AG10803 (cell line): ENCODE measurements at regions not wholly inside any gene's neighbourhood (a gene's known extent, or its start where the extent isn't known, plus 50 kb on each side); places are given as distances from the start of the nearest gene placed in this dataset.
"Not testable (repeated sequence)": the region's sequence is repeated elsewhere in the genome, so short reads cannot be mapped to it uniquely, and the experiment has no call there.

Experiments used
- DNase-seq: peaks from one replicate; pipeline ENCODE4 v3.0.0; 2010; ENCODE audit warnings: low read depth
- H3K4me3 ChIP-seq: 2 replicates; pipeline ENCODE4 v1.5.1; 2011; ENCODE audit warnings: mild to moderate bottlenecking, low read length, control low read depth
- CTCF ChIP-seq: conservative IDR thresholded peaks from 2 replicates; pipeline ENCODE4 v1.5.1; 2011; ENCODE audit warnings: mild to moderate bottlenecking, low read length, control low read depth, inconsistent platforms

DNA sequence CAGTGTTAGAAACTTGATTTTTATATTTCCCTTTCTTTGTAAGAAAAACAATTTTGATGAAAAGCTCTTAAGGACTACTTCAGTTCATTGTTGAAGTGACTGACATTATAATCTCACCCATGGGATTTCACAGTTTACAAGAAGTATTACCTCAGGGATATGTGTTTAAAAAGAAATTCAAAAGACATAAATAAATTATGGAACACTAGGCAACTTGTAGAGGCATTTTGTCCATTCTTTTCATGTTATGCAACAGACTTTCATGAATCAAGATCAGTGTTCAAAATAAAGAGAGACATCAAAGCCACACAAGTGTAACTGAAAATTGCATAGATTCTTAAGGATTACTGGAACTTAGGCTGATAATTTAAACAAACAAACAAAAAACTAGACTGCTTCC lies 196.8 kb upstream of the AGTR1 start:
- DNase-seq: peak; percentile 1
- H3K4me3 ChIP-seq: no peak overlapping the region
- no peak for TF ChIP-seq CTCF

- no peak for TF ChIP-seq CTCF
- DNase-seq: no peak
- no peak overlapping the region for H3K4me3 ChIP-seq
Observed at GRCh38 chr3:148510116-148510515, 187.6 kb upstream of the AGTR1 start.

DNA sequence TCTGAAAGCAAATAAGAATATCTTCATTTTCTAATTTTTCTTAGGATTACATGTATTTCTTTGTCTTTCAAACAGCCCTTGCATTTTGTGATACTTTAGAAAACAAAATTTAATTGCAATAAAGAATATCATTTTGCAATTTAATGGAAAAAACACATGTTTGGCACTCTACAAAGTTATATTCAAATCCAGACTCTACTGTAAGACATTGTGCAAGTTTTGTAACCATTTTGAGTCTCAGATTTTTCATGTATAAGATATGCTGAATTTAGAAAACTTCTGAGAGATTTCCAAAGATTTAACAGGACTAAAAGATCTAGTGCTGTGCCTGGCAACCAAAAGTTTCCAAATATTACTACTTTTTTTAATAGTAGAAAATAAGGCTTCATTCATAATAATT lies 187.1 kb upstream of the AGTR1 start:
- TF ChIP-seq CTCF: no peak
- no peak for DNase-seq
- H3K4me3 ChIP-seq: no peak overlapping the region

GRCh38 chr3:148512648-148513047 lies 185.1 kb upstream of the AGTR1 start:
- H3K4me3 ChIP-seq: no peak overlapping the region
- TF ChIP-seq CTCF: no peak
- peak; percentile 14 for DNase-seq

DNA sequence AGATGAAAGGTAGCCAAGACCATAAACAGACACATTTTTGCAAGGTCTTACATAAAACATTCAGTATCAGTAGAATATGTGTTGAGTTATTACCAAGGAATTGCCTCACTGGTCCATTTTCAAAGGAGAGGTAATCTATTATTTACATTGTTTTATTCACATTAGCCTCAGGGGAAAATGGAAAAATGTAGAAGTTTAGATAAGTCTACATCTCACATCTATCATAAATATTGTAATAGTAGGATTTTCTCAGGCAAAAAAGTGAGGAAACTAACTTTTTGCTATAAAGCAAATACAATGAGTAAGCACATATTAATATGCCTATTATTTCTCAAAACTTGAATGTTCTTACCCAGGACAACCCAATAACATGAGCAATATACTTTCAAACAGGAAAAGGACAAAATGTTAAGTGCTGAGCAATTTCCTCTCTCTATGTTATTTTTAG lies 184.6 kb upstream of the AGTR1 start:
- H3K4me3 ChIP-seq: no peak overlapping the region
- peak; percentile 12 for DNase-seq
- TF ChIP-seq CTCF: no peak

GRCh38 chr3:148518520-148518919 lies 179.2 kb upstream of the AGTR1 start:
- DNase-seq: no peak
- no peak overlapping the region for H3K4me3 ChIP-seq
- TF ChIP-seq CTCF: no peak

DNA sequence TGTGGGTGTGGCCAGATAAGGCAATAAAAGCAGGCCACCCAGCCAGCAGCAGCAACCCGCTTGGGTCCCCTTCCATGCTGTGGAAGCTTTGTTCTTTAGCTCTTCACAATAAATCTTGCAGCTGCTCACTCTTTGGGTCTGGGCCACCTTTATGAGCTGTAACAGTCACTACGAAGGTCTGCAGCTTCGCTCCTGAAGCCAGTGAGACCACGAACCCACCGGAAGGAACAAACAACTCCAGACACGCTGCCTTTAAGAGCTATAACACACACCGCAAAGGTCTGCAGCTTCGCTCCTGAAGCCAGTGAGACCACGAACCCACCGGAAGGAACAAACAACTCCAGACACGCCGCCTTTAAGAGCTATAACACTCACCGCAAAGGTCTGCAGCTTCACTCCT lies 172.1 kb upstream of the AGTR1 start:
- DNase-seq, H3K4me3 ChIP-seq: not testable (repeated sequence)

DNA sequence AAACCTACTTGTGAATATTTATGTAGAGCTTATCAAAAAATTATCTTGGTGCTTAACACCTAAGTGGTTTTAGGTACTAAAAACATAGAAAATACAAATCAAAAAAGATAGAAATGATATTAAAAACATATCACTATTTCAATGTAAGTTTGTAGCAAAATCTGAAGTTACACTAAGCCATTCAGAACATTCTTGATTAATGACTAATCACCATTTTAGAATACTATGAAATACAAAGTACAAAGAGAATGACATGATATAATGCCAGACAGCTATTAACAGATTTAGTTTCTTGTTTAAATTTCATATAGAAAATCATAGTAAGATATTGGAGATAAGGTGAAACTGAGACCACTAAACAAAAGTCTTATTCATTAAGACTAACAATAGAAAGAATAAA lies 169.7 kb upstream of the AGTR1 start:
- no peak for TF ChIP-seq CTCF
- no peak overlapping the region for H3K4me3 ChIP-seq
- peak; percentile 4 for DNase-seq
